ENCODE measurements at regions not wholly inside any gene's neighbourhood (a gene's known extent, or its start where the extent isn't known, plus 50 kb on each side); places are given as distances from the start of the nearest gene placed in this dataset.
A peak's percentile ranks its signal among the peaks of the same experiment; 100 is the strongest.
"Not testable (repeated sequence)": the region's sequence is repeated elsewhere in the genome, so short reads cannot be mapped to it uniquely, and the experiment has no call there.

GRCh38 chr12:131224226-131225065, 270.7 kb downstream of the ADGRD1 start:
- DNase-seq (ENCODE audit: extremely low read depth in 1 of 11, low read depth in 9 of 11, low spot score in 4 of 11): not testable (repeated sequence)

- DNase-seq (ENCODE audit: extremely low read depth in 1 of 11, low read depth in 9 of 11, low spot score in 4 of 11): not testable (repeated sequence)
Observed at GRCh38 chr12:131225066-131225380, 271.3 kb downstream of the ADGRD1 start.

- DNase-seq (ENCODE audit: extremely low read depth in 1 of 11, low read depth in 9 of 11, low spot score in 4 of 11): no peak
Observed at GRCh38 chr12:131226345-131227265, 272.9 kb downstream of the ADGRD1 start.

GRCh38 chr12:131227641-131228040, 273.9 kb downstream of the ADGRD1 start:
- not testable (repeated sequence) for DNase-seq (ENCODE audit: extremely low read depth in 1 of 11, low read depth in 9 of 11, low spot score in 4 of 11)

- not testable (repeated sequence) for DNase-seq (ENCODE audit: extremely low read depth in 1 of 11, low read depth in 9 of 11, low spot score in 4 of 11)
Observed at GRCh38 chr12:131229079-131229425, 275.3 kb downstream of the ADGRD1 start.

GRCh38 chr12:131229426-131230339, 276.0 kb downstream of the ADGRD1 start:
- peak in 2 of 11 donors; percentile 29 to 51 for DNase-seq (ENCODE audit: extremely low read depth in 1 of 11, low read depth in 9 of 11, low spot score in 4 of 11)

- no peak for DNase-seq (ENCODE audit: extremely low read depth in 1 of 11, low read depth in 9 of 11, low spot score in 4 of 11)
Observed at GRCh38 chr12:131230340-131231031, 276.8 kb downstream of the ADGRD1 start.

GRCh38 chr12:131231032-131231980, 277.6 kb downstream of the ADGRD1 start:
- no peak for DNase-seq (ENCODE audit: extremely low read depth in 1 of 11, low read depth in 9 of 11, low spot score in 4 of 11)

- DNase-seq (ENCODE audit: extremely low read depth in 1 of 11, low read depth in 9 of 11, low spot score in 4 of 11): no peak
Observed at GRCh38 chr12:131232036-131232435, 278.3 kb downstream of the ADGRD1 start.

GRCh38 chr12:131232872-131233271, 279.2 kb downstream of the ADGRD1 start:
- not testable (repeated sequence) for DNase-seq (ENCODE audit: extremely low read depth in 1 of 11, low read depth in 9 of 11, low spot score in 4 of 11)

GRCh38 chr12:131233850-131234789, 280.4 kb downstream of the ADGRD1 start:
- not testable (repeated sequence) for DNase-seq (ENCODE audit: extremely low read depth in 1 of 11, low read depth in 9 of 11, low spot score in 4 of 11)

GRCh38 chr12:131234841-131235271, 281.1 kb downstream of the ADGRD1 start:
- DNase-seq (ENCODE audit: extremely low read depth in 1 of 11, low read depth in 9 of 11, low spot score in 4 of 11): not testable (repeated sequence)

- no peak for DNase-seq (ENCODE audit: extremely low read depth in 1 of 11, low read depth in 9 of 11, low spot score in 4 of 11)
Observed at GRCh38 chr12:131235871-131236271, 282.2 kb downstream of the ADGRD1 start.

GRCh38 chr12:131239384-131240094, 285.8 kb downstream of the ADGRD1 start:
- no peak for DNase-seq (ENCODE audit: extremely low read depth in 1 of 11, low read depth in 9 of 11, low spot score in 4 of 11)

GRCh38 chr12:131241517-131241916, 287.8 kb downstream of the ADGRD1 start:
- DNase-seq (ENCODE audit: extremely low read depth in 1 of 11, low read depth in 9 of 11, low spot score in 4 of 11): no peak

Measured in renal cortex interstitium (tissue), 11 donors.